HCT116 (cell line): ENCODE measurements at regions not wholly inside any gene's neighbourhood (a gene's known extent, or its start where the extent isn't known, plus 50 kb on each side); places are given as distances from the start of the nearest gene placed in this dataset.

ENCODE experiments used
- ATAC-seq: fragments of 200-7000 bp; cut with Tn5 transposase; 2 replicates; pipeline ENCODE4 v1.9.1; 2020; ENCODE audit warnings: mild to moderate bottlenecking, moderate library complexity
- BruUV-seq: library from RNA; stranded (reverse); fragments of 400-500 nt; replicated peaks from 2 replicates; lab custom pipeline; 2021; lab: Mats Ljungman, UMichigan
- CTCF ChIA-PET: fragments of 300-600 bp; sonication (Branson Sonifier 250); formaldehyde crosslinking; loops from one replicate; lab custom pipeline; 2021; ENCODE audit warnings: antibody characterized with exemption; lab: Charles Lee
- POLR2A ChIA-PET: fragments of 300-600, 350-600 bp; sonication (Branson Sonifier 250); formaldehyde crosslinking; loops from one replicate; lab custom pipeline; 2021; ENCODE audit warnings: antibody characterized with exemption; lab: Charles Lee
- RAD21 ChIA-PET, 2 experiments: fragments of 300-600 bp; sonication (Branson Sonifier 250); formaldehyde crosslinking; loops; one replicate each; lab custom pipeline; 2023; ENCODE audit warnings: low total read pairs in 2 of 2; ENCODE audit not compliant: uncharacterized antibody in 2 of 2, unreplicated experiment in 2 of 2, low non-redundant PET in 1 of 2; lab: Charles Lee
- DNase-seq: peaks from one replicate; pipeline ENCODE4 v3.0.0-alpha.2; 2010; ENCODE audit warnings: low read depth, low spot score
- H2AFZ ChIP-seq: fragments of 200-600 bp; shearing (Covaris generic), sonication (generic); 2 replicates; pipeline ENCODE4 v1.6.1; 2017; ENCODE audit warnings: low read depth, mixed run types, mixed read lengths, antibody characterized with exemption, low read length; ENCODE audit not compliant: poor library complexity, severe bottlenecking
- H3K27ac ChIP-seq: 2 replicates; pipeline ENCODE4 v1.5.1; 2012; ENCODE audit warnings: low read depth, low read length
- H3K27me3 ChIP-seq: fragments of 200-600 bp; sonication (generic); 2 replicates; pipeline ENCODE4 v1.6.1; 2016; ENCODE audit warnings: mixed run types, low read length, mixed read lengths; ENCODE audit not compliant: insufficient read depth
- H3K36me3 ChIP-seq, 2 experiments: fragments of 200-500 bp in 1 of 2; fragments of 200-600 bp in 1 of 2; sonication (Bioruptor generic) in 1 of 2; sonication (generic) in 1 of 2; 2 replicates each; pipeline versions ENCODE4 v1.5.1 to v1.6.1; 2014 to 2016; ENCODE audit warnings: low read length in 2 of 2, inconsistent platforms in 1 of 2, mixed read lengths in 1 of 2, mixed run types in 1 of 2; ENCODE audit not compliant: insufficient read depth in 2 of 2, control insufficient read depth in 1 of 2
- H3K4me1 ChIP-seq, 2 experiments: fragments of 200-600 bp in 1 of 2; sonication (generic) in 1 of 2; 2 replicates each; pipeline versions ENCODE4 v1.5.1 to v1.6.1; 2012 to 2017; ENCODE audit warnings: low read length in 2 of 2, inconsistent platforms in 1 of 2, mild to moderate bottlenecking in 1 of 2, mixed read lengths in 1 of 2, mixed run types in 1 of 2, moderate library complexity in 1 of 2; ENCODE audit not compliant: insufficient read depth in 2 of 2, control insufficient read depth in 1 of 2
- H3K4me2 ChIP-seq: fragments of 200-600 bp; sonication (generic); 2 replicates; pipeline ENCODE4 v1.6.1; 2017; ENCODE audit warnings: mixed run types, low read length, mixed read lengths
- H3K4me3 ChIP-seq, 2 experiments: fragments of 200-600 bp in 1 of 2; sonication (generic) in 1 of 2; replicated peaks in 1 of 2; 2 replicates each; pipeline ENCODE4 v1.5.1; 2011 to 2016; ENCODE audit warnings: low read length in 2 of 2, control low read depth in 1 of 2, low read depth in 1 of 2, mild to moderate bottlenecking in 1 of 2, mixed read lengths in 1 of 2, mixed run types in 1 of 2
- H3K79me2 ChIP-seq: fragments of 200-600 bp; sonication (generic); 2 replicates; pipeline ENCODE4 v1.6.1; 2017; ENCODE audit warnings: mild to moderate bottlenecking, mixed run types, low read length, moderate library complexity, mixed read lengths; ENCODE audit not compliant: insufficient read depth
- H3K9ac ChIP-seq: fragments of 200-600 bp; sonication (generic); 2 replicates; pipeline ENCODE4 v1.6.1; 2016; ENCODE audit warnings: low read length, mixed read lengths
- H3K9me2 ChIP-seq: fragments of 200-600 bp; sonication (generic), shearing (Covaris generic); 2 replicates; pipeline ENCODE4 v1.6.1; 2017; ENCODE audit warnings: mixed run types, mild to moderate bottlenecking, moderate library complexity; ENCODE audit not compliant: insufficient read depth
- H3K9me3 ChIP-seq, 2 experiments: fragments of 200-500 bp in 1 of 2; fragments of 200-600 bp in 1 of 2; sonication (Bioruptor generic) in 1 of 2; sonication (generic) in 1 of 2; 2 replicates each; pipeline ENCODE4 v1.6.1; 2014 to 2017; ENCODE audit warnings: low read length in 2 of 2, mixed read lengths in 2 of 2, inconsistent platforms in 1 of 2, low read depth in 1 of 2, mild to moderate bottlenecking in 1 of 2, mixed run types in 1 of 2, moderate library complexity in 1 of 2; ENCODE audit not compliant: control insufficient read depth in 1 of 2, insufficient read depth in 1 of 2
- H4K20me1 ChIP-seq: fragments of 200-600 bp; sonication (generic), shearing (Covaris generic); 2 replicates; pipeline ENCODE4 v1.6.1; 2017; ENCODE audit warnings: mixed run types, mild to moderate bottlenecking, moderate library complexity; ENCODE audit not compliant: insufficient read depth
- CEBPB ChIP-seq: IDR thresholded peaks from 2 replicates; pipeline ENCODE4 v1.6.1; 2012; ENCODE audit warnings: low read depth
- ELF1 ChIP-seq: IDR thresholded peaks from 2 replicates; pipeline ENCODE4 v1.6.1; 2012; ENCODE audit warnings: low read depth, borderline replicate concordance
- EZH2 ChIP-seq: fragments of 200-600 bp; sonication (generic); IDR thresholded peaks from 2 replicates; pipeline ENCODE4 v1.6.1; 2017; ENCODE audit warnings: antibody characterized with exemption, mixed run types
- POLR2AphosphoS5 ChIP-seq: IDR thresholded peaks from 2 replicates; pipeline ENCODE4 v1.6.1; 2011; ENCODE audit warnings: mild to moderate bottlenecking, low read depth, low read length, moderate library complexity
- REST ChIP-seq: IDR thresholded peaks from 2 replicates; pipeline ENCODE4 v1.6.1; 2012; ENCODE audit warnings: low read depth
- SIN3A ChIP-seq: IDR thresholded peaks from 2 replicates; pipeline ENCODE4 v1.6.1; 2012; ENCODE audit warnings: low read depth
- SP1 ChIP-seq: IDR thresholded peaks from 2 replicates; pipeline ENCODE4 v1.6.1; 2012; ENCODE audit warnings: low read depth
- TCF7L2 ChIP-seq: IDR thresholded peaks from 2 replicates; pipeline ENCODE4 v1.7.0; 2011; ENCODE audit warnings: borderline replicate concordance, inconsistent platforms; ENCODE audit not compliant: insufficient read depth, insufficient read length; ENCODE audit errors: extremely low read depth
- YY1 ChIP-seq: IDR thresholded peaks from 2 replicates; pipeline ENCODE4 v1.6.1; 2011; ENCODE audit warnings: low read length, low read depth, moderate library complexity, mild to moderate bottlenecking; ENCODE audit not compliant: insufficient replicate concordance; ENCODE audit errors: extremely low read depth
- ZBTB33 ChIP-seq: IDR thresholded peaks from 2 replicates; pipeline ENCODE4 v1.6.1; 2011; ENCODE audit warnings: mild to moderate bottlenecking, low read length, moderate library complexity; ENCODE audit not compliant: insufficient replicate concordance; ENCODE audit errors: extremely low read depth
- ZFX ChIP-seq: fragments of 450-650 bp; IDR thresholded peaks from 2 replicates; pipeline ENCODE4 v1.6.1; 2017
- ZNF274 ChIP-seq: fragments of 200-500 bp; sonication (Bioruptor generic); IDR thresholded peaks from 2 replicates; pipeline ENCODE4 v1.6.1; 2014; ENCODE audit warnings: mild to moderate bottlenecking, low read depth, low read length, inconsistent platforms
- intact Hi-C: fragments of 100-400 bp; cut with micrococcal nuclease; formaldehyde crosslinking; loops from 2 replicates; pipeline ENCODE4 v1.10.0; 2022

GRCh38 chr5:28402590-28403301 is 1364.4 kb upstream of the CDH9 start:
- Histone ChIP-seq H3K9me3 (peaks cover 4 to 34% of the 10 kb centered on the region in 2 experiments), H3K27ac (no peak overlapping the region), H3K36me3 (no peaks in the 10 kb centered on the region), H3K9ac (no peak overlapping the region), H3K4me3 (no peak overlapping the region), H3K4me1 (no peaks in the 10 kb centered on the region), H2AFZ (no peak overlapping the region), H3K4me2 (no peak overlapping the region), H4K20me1 (no peaks in the 10 kb centered on the region), H3K27me3 (no peaks in the 10 kb centered on the region), H3K9me2 (no peaks in the 10 kb centered on the region), H3K79me2 (no peaks in the 10 kb centered on the region)
- ATAC-seq (no peak), DNase-seq (no peak)
- intact Hi-C loops: no loop called here
- no peak for TF ChIP-seq POLR2AphosphoS5
- no peak for TF ChIP-seq ZBTB33
- no peak for TF ChIP-seq ZNF274
- TF ChIP-seq CEBPB: no peak
- no peak for TF ChIP-seq EZH2
- TF ChIP-seq YY1: no peak
- TF ChIP-seq REST: no peak
- no peak for TF ChIP-seq ZFX
- TF ChIP-seq ELF1: no peak
- TF ChIP-seq TCF7L2: no peak
- no peak for TF ChIP-seq SIN3A
- no peak for TF ChIP-seq SP1
- ChIA-PET RAD21 (no interaction called here), POLR2A (no interaction called here), CTCF (no interaction called here)
- BruUV-seq: no TSS peak
